H1 (cell line): ENCODE measurements at regions not wholly inside any gene's neighbourhood (a gene's known extent, or its start where the extent isn't known, plus 50 kb on each side); places are given as distances from the start of the nearest gene placed in this dataset.

ENCODE experiments used
- CTCF ChIP-seq, 3 experiments: IDR thresholded peaks; 1 replicate in 2 of 3; 2 replicates in 1 of 3; pipeline versions ENCODE4 v1.5.1 to v1.6.1; 2011; ENCODE audit warnings: low read length in 3 of 3, mild to moderate bottlenecking in 3 of 3, inconsistent platforms in 2 of 3, low read depth in 1 of 3, moderate library complexity in 1 of 3; ENCODE audit not compliant: insufficient read depth in 1 of 3; ENCODE audit errors: control extremely low read depth in 1 of 3
- EGR1 ChIP-seq: IDR thresholded peaks from 2 replicates; pipeline ENCODE4 v1.6.1; 2011; ENCODE audit warnings: low read depth, low read length, borderline replicate concordance
- GABPA ChIP-seq: IDR thresholded peaks from 2 replicates; pipeline ENCODE4 v1.6.1; 2011; ENCODE audit warnings: mild to moderate bottlenecking, low read length, moderate library complexity, borderline replicate concordance; ENCODE audit not compliant: insufficient read depth
- TAF1 ChIP-seq: IDR thresholded peaks from 2 replicates; pipeline ENCODE4 v1.6.1; 2011; ENCODE audit warnings: mild to moderate bottlenecking, low read depth, low read length
- YY1 ChIP-seq: IDR thresholded peaks from 2 replicates; pipeline ENCODE4 v1.6.1; 2011; ENCODE audit warnings: low read depth, mild to moderate bottlenecking, low read length
- ZNF274 ChIP-seq: IDR thresholded peaks from 2 replicates; pipeline ENCODE4 v1.7.0; 2012; ENCODE audit warnings: low read length, borderline replicate concordance; ENCODE audit errors: extremely low read depth

- TF ChIP-seq CTCF (IDR thresholded peaks at IDR 0.05; ENCODE audit: control extremely low read depth in 1 of 3, insufficient read depth in 1 of 3, low read depth in 1 of 3, low read length in 3 of 3) (no peak), YY1 (no peak), TAF1 (no peak), GABPA (no peak), EGR1 (no peak), ZNF274 (no peak)
These were observed 273.8 kb downstream of the MATN1 start for GRCh38 chr1:30449428-30450147.
